NCI-H774 (cell line): ENCODE measurements at regions not wholly inside any gene's neighbourhood (a gene's known extent, or its start where the extent isn't known, plus 50 kb on each side); places are given as distances from the start of the nearest gene placed in this dataset.
"Not testable (repeated sequence)": the region's sequence is repeated elsewhere in the genome, so short reads cannot be mapped to it uniquely, and the experiment has no call there.

ENCODE experiments used
- DNase-seq: peaks from one replicate; lab custom pipeline; 2025; lab: John Stamatoyannopoulos, UW

- no peak for DNase-seq
Measured at GRCh38 chr1:195663549-195664280, 944.5 kb downstream of the KCNT2 start.

GRCh38 chr1:195656780-195657179 is 951.5 kb downstream of the KCNT2 start:
- no peak for DNase-seq

GRCh38 chr1:195648875-195649274 is 959.4 kb downstream of the KCNT2 start:
- not testable (repeated sequence) for DNase-seq

GRCh38 chr1:195637539-195637938 is 970.7 kb downstream of the KCNT2 start:
- DNase-seq: no peak

GRCh38 chr1:195618287-195618686 is 990.0 kb downstream of the KCNT2 start:
- DNase-seq: no peak

GRCh38 chr1:195617106-195617505 is 991.1 kb downstream of the KCNT2 start:
- DNase-seq: no peak

- no peak for DNase-seq
Measured at GRCh38 chr1:195608883-195609282, 999.4 kb downstream of the KCNT2 start.

- no peak for DNase-seq
Measured at GRCh38 chr1:195606483-195606882, 1001.8 kb downstream of the KCNT2 start.

GRCh38 chr1:195604287-195604686 is 1004.0 kb downstream of the KCNT2 start:
- no peak for DNase-seq

- DNase-seq: no peak
Measured at GRCh38 chr1:195597891-195598290, 1010.3 kb downstream of the KCNT2 start.

GRCh38 chr1:195594773-195595172 is 1013.5 kb downstream of the KCNT2 start:
- no peak for DNase-seq

- DNase-seq: no peak
Measured at GRCh38 chr1:195594322-195594721, 1013.9 kb downstream of the KCNT2 start.

- DNase-seq: no peak
Measured at GRCh38 chr1:195591917-195592672, 1016.1 kb downstream of the KCNT2 start.

- no peak for DNase-seq
Measured at GRCh38 chr1:195590649-195591048, 1017.6 kb downstream of the KCNT2 start.

- no peak for DNase-seq
Measured at GRCh38 chr1:195584870-195585624, 1023.2 kb downstream of the KCNT2 start.

- DNase-seq: no peak
Measured at GRCh38 chr1:195580988-195581387, 1027.3 kb downstream of the KCNT2 start.

GRCh38 chr1:195577748-195578147 is 1030.5 kb downstream of the KCNT2 start:
- DNase-seq: no peak

GRCh38 chr1:195576641-195577040 is 1031.6 kb downstream of the KCNT2 start:
- peak; percentile 82 for DNase-seq

GRCh38 chr1:195574511-195574910 is 1033.7 kb downstream of the KCNT2 start:
- no peak for DNase-seq

GRCh38 chr1:195569934-195570333 is 1038.3 kb downstream of the KCNT2 start:
- no peak for DNase-seq

GRCh38 chr1:195568389-195568788 is 1039.9 kb downstream of the KCNT2 start:
- no peak for DNase-seq

- DNase-seq: no peak
Measured at GRCh38 chr1:195562074-195562473, 1046.2 kb downstream of the KCNT2 start.
